ENCODE measurements at regions not wholly inside any gene's neighbourhood (a gene's known extent, or its start where the extent isn't known, plus 50 kb on each side); places are given as distances from the start of the nearest gene placed in this dataset.
A peak's percentile ranks its signal among the peaks of the same experiment; 100 is the strongest.

GRCh38 chr1:213374369-213374768 is 323.3 kb downstream of the RPS6KC1 start:
- H4K20me1 ChIP-seq (ENCODE audit: insufficient read depth): no peaks in the 10 kb centered on the region
- no peaks in the 10 kb centered on the region for H3K79me2 ChIP-seq (replicated peaks; ENCODE audit: insufficient read depth, low read length)
- no peaks in the 10 kb centered on the region for H3K36me3 ChIP-seq (ENCODE audit: insufficient read depth, low read length)
- H3K4me3 ChIP-seq (ENCODE audit: low read length): no peak overlapping the region
- no peaks in the 10 kb centered on the region for H3F3A ChIP-seq (ENCODE audit: insufficient read depth, low read length, poor library complexity, severe bottlenecking)
- H2AFZ ChIP-seq (ENCODE audit: low read depth, low read length): no peak overlapping the region
- H3K9me3 ChIP-seq (ENCODE audit: low read length): no peaks in the 10 kb centered on the region
- no peak overlapping the region for H3K4me2 ChIP-seq (ENCODE audit: low read length)
- no peaks in the 10 kb centered on the region for H3K27me3 ChIP-seq (ENCODE audit: insufficient read depth, low read depth, low read length)
- no peak for TF ChIP-seq TAF1 (IDR thresholded peaks at IDR 0.05; ENCODE audit: low read depth)
- no peak for TF ChIP-seq MXI1 (conservative IDR thresholded peaks at IDR 0.05; ENCODE audit: poor library complexity, severe bottlenecking)
- no peak for TF ChIP-seq POLR2AphosphoS5 (IDR thresholded peaks at IDR 0.05)
- peak; percentile 37 for TF ChIP-seq RAD21 (conservative IDR thresholded peaks at IDR 0.05)
- TF ChIP-seq REST (IDR thresholded peaks at IDR 0.05; ENCODE audit: borderline replicate concordance): no peak
- peak; percentile 35 for TF ChIP-seq SMC3 (conservative IDR thresholded peaks at IDR 0.05; ENCODE audit: poor library complexity)
- TF ChIP-seq EZH2 (IDR thresholded peaks at IDR 0.05; ENCODE audit: borderline replicate concordance, insufficient read depth, low read length, poor library complexity, severe bottlenecking): no peak
- TF ChIP-seq EP300 (conservative IDR thresholded peaks at IDR 0.05; ENCODE audit: poor library complexity, severe bottlenecking): no peak
- peak; percentile 54 for TF ChIP-seq CTCF (IDR thresholded peaks at IDR 0.05; ENCODE audit: poor library complexity, severe bottlenecking)
- no peaks in the 10 kb centered on the region for H3K9me2 ChIP-seq (ENCODE audit: insufficient read depth, low read length)
- no peak overlapping the region for H3K9ac ChIP-seq (ENCODE audit: low read length)
- no peak overlapping the region for H3K27ac ChIP-seq (ENCODE audit: low read length)

- no peaks in the 10 kb centered on the region for H3K79me2 ChIP-seq (replicated peaks; ENCODE audit: insufficient read depth, low read length)
- no peak overlapping the region for H2AFZ ChIP-seq (ENCODE audit: low read depth, low read length)
- no peaks in the 10 kb centered on the region for H3F3A ChIP-seq (ENCODE audit: insufficient read depth, low read length, poor library complexity, severe bottlenecking)
- H3K36me3 ChIP-seq (ENCODE audit: insufficient read depth, low read length): no peaks in the 10 kb centered on the region
- H3K27ac ChIP-seq (ENCODE audit: low read length): no peak overlapping the region
- TF ChIP-seq REST (IDR thresholded peaks at IDR 0.05; ENCODE audit: borderline replicate concordance): no peak
- H3K9me3 ChIP-seq (ENCODE audit: low read length): no peaks in the 10 kb centered on the region
- no peak overlapping the region for H3K4me3 ChIP-seq (ENCODE audit: low read length)
- H3K9ac ChIP-seq (ENCODE audit: low read length): no peak overlapping the region
- H4K20me1 ChIP-seq (ENCODE audit: insufficient read depth): no peaks in the 10 kb centered on the region
- no peak overlapping the region for H3K4me2 ChIP-seq (ENCODE audit: low read length)
- no peaks in the 10 kb centered on the region for H3K27me3 ChIP-seq (ENCODE audit: insufficient read depth, low read depth, low read length)
- H3K9me2 ChIP-seq (ENCODE audit: insufficient read depth, low read length): no peaks in the 10 kb centered on the region
These were observed 324.0 kb downstream of the RPS6KC1 start for GRCh38 chr1:213375002-213375401.
